GM18517 (cell line): ENCODE measurements at regions not wholly inside any gene's neighbourhood (a gene's known extent, or its start where the extent isn't known, plus 50 kb on each side); places are given as distances from the start of the nearest gene placed in this dataset.

Source experiments
- ATAC-seq: cut with Tn5 transposase; IDR thresholded peaks from one replicate; pipeline ENCODE4 v1.9.1; 2021; ENCODE audit warnings: mild to moderate bottlenecking, moderate library complexity; ENCODE audit not compliant: unreplicated experiment

- no peak for ATAC-seq
These were observed 475.9 kb upstream of the HTR2A start for GRCh38 chr13:47372751-47373150.

GRCh38 chr13:47351798-47352197, 454.9 kb upstream of the HTR2A start:
- no peak for ATAC-seq

GRCh38 chr13:47350334-47351124, 453.7 kb upstream of the HTR2A start:
- no peak for ATAC-seq

DNA sequence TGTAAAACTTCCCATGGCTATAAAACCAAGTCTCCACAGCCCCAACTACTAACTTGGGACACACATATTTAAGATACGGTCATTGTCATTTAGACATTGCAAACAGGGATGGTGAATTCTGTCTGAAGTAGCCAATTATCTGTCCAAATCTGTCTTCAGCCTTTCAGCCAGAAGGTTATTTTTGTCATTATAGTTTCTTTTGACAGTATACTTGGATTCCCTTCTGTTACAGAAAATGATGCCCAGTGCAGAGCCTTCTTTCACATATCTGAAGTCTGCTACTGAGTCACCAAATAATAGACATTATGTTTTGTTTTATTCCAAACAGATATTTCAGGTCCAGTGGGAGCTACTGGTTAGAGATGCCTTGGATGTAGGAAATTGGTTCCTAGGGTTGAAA, 452.4 kb upstream of the HTR2A start:
- no peak for ATAC-seq

DNA sequence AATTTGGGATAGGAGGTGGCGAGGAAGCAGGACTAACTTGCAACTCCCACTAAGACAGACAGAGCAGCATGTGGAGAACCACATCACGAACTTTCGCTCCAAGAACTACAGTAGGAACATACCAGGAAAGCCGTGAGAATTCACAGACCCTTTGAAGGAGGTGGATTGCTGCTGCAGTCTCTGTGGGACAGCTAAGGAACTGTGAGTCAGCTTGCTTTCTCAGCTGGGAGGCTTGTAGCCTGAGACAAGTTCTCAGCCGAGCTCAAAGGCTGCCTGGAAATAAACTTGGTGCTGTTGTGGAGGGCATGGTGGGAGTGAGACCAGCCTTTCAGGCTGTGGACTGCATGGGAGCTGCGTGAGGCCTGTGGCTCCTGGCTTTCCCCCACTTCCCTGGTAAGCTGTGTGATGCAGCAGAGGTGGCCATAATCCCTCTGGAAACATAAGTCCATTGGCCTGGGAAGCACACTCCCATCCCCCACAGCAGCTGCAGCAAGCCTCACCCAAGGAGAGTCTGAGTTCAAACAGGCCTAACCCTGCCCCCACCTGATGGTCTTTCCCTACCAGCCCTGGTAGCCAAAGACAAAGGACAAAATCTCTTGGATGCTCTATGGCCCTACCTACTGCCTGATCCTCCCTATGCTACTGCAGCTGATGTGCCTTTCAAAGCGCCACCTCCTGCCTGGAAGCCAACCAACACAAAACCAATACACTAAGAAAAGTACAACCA, 441.1 kb upstream of the HTR2A start:
- ATAC-seq: no peak

GRCh38 chr13:47334173-47334572, 437.3 kb upstream of the HTR2A start:
- ATAC-seq: no peak

DNA sequence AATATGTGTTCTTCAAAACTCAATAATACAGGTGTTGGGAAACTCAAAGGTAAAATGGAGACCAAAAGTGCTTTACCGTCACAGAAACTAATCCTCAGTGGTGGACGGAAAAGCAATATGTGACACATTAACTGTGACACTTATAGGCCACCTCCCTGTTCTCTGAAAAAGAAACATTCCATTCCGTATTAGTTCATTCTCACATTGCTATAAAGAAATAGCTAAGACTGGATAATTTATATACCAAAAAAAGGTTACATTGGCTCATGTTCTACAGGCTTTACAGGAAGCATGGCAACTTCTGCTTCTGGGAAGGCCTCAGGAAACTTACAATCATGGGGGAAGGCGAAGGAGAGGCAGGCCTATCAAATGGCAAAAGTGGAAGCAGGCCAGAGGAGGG, 435.3 kb upstream of the HTR2A start:
- no peak for ATAC-seq

DNA sequence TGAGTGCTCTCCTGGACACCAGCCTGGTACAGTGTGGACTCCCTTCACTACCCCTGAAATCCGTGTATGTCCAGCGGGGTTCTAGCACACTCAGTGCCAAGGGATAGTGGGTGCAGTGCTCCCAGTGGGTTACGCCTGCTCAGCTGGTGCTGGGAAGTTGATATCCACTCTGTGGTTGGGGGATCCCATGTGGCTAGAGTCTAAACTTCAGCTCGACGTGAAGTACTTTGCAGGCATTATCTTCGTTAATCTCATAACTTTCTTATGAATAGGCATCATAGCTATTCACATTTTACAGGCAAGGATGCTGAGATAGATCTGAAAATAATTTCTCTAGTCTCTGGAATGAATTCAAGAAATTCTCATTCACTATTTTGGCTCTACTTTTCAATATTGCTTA, 433.2 kb upstream of the HTR2A start:
- ATAC-seq: no peak

DNA sequence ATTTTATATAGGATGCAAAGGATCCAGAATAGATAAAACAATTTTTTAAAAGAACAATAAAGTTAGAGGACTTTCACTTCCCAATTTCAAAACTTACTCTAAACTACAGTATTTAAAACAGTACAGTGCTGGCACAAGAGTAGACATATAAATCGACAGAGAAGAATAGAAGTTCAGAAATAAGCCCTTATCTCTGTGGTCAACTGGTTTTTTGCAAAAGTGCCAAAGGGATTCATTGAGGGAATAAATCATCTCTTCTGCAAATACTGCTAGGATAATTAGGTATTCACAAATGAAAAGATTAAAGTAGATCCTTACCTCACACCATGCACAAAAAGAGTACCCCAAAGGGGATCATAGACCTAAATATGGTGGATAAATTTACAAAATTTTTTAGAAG, 431.0 kb upstream of the HTR2A start:
- ATAC-seq: no peak

DNA sequence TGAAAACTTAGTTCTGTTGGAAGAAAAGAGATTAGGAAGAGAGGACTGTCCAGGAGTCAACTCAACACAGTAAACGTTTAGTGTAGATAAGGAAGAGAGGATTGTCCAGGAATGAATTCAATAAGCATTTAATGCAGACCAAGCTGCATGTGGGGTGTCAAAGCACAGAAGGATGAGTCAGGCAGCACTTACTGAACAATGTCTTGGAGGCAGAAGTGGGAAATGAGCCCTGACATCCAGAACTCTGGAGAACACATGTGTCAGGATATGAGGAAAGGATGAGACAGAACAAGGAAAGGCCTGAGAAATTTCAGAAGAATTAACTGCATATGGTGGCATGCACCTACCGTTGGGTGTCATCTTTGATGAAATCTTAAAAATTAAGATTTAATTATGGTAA, 429.2 kb upstream of the HTR2A start:
- ATAC-seq: no peak

DNA sequence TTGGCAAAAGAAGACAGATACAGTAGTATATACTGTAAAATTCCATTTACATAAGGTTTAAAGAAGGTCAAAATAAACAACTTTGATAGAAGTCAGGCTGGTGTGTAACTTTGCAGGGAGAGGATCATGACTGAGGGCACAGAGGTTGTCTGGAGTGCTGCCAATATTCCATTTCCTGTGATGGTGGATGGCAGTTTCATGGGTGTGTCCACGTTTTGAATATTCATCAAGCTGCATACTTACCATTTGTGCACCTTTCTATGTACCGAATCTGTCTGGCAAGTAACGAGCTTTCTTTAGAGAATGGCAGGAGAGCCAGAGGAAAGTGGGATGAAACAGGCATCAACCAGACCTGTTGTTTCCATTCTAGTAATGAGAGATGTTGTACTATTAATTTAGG, 420.5 kb upstream of the HTR2A start:
- no peak for ATAC-seq

GRCh38 chr13:47310401-47310800, 413.5 kb upstream of the HTR2A start:
- no peak for ATAC-seq

GRCh38 chr13:47306991-47307390, 410.1 kb upstream of the HTR2A start:
- no peak for ATAC-seq

- ATAC-seq: no peak
These were observed 406.8 kb upstream of the HTR2A start for GRCh38 chr13:47303626-47304025.

DNA sequence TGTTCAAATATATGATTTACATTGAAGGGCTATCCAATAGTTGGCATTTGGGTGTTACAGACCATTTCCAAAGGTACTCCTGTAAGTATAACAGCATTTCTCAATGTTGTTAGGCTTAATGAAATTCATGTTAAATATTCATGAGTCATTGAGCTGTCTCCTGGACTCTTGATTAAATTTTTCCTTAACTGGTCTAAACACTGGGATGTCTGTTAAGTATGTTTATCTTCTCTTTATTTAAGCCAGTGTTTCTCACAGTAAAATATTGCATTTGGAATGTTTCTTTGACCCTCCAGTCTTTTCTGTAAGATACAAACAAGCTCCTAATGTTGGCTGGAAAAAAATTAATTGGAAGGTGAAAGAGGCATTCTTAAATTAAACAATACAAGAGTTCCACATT, 402.5 kb upstream of the HTR2A start:
- ATAC-seq: no peak

- no peak for ATAC-seq
These were observed 401.7 kb upstream of the HTR2A start for GRCh38 chr13:47298506-47298905.

- ATAC-seq: no peak
These were observed 397.8 kb upstream of the HTR2A start for GRCh38 chr13:47294691-47295090.

- ATAC-seq: no peak
These were observed 394.3 kb upstream of the HTR2A start for GRCh38 chr13:47291107-47291656.

GRCh38 chr13:47289567-47289966, 392.7 kb upstream of the HTR2A start:
- no peak for ATAC-seq

DNA sequence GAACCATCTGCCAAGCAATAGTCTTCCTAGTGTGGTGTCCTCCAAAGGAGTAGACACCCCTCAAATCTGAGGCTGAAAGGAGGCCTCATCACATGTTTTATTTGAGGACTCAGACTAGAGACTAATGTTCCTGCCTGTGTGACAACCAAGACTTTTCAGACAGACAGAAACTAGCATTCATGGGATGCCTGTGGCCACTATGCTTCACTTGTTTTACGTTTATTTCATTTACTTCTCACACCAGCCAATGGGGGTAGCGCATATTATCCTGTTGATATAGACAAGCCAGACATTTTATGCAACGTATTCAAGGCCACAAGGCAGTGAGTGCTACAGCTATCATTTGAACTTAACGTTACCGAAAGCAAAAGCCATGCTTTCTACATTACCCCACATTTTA, 391.7 kb upstream of the HTR2A start:
- no peak for ATAC-seq

- ATAC-seq: no peak
These were observed 390.5 kb upstream of the HTR2A start for GRCh38 chr13:47287291-47287751.

DNA sequence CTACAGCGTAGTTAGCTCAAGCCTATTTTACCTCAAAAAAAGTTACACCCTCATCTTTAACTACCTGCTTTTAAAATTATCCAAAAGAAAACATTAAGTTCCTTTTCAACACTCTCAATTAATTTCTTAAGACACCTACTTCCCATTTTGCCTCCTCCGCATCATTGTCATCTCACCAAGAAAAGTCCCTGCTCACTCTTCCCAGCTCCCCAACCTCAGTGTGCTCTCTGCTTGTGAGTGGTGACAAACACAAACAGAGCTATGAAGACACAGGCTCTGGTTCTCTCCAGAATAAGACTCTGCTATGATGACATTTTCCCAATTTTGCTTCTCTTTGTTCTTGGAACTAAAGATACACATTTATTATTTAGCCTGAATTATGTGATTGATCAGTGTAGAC, 385.1 kb upstream of the HTR2A start:
- no peak for ATAC-seq
